ENCODE measurements at regions not wholly inside any gene's neighbourhood (a gene's known extent, or its start where the extent isn't known, plus 50 kb on each side); places are given as distances from the start of the nearest gene placed in this dataset.

- TF ChIP-seq POLR2A (IDR thresholded peaks at IDR 0.05) (no peak), CTCF (IDR thresholded peaks at IDR 0.05) (no peak)
Measured at GRCh38 chr2:67842375-67842959, 220.3 kb downstream of the C1D start.

Data from adrenal gland (tissue), 5 donors.